GM23338 (cell line): ENCODE measurements at regions not wholly inside any gene's neighbourhood (a gene's known extent, or its start where the extent isn't known, plus 50 kb on each side); places are given as distances from the start of the nearest gene placed in this dataset.

Experiments
- ATAC-seq: fragments of 200-7000 bp; cut with Tn5 transposase; 3 replicates; pipeline ENCODE4 v1.9.1; 2020
- DNase-seq: peaks from one replicate; pipeline ENCODE4 v3.0.0-alpha.2; 2015; ENCODE audit warnings: low spot score
- H2AFZ ChIP-seq: fragments of 200-600 bp; sonication (generic); 2 replicates; pipeline ENCODE4 v1.8.0; 2016; ENCODE audit warnings: antibody characterized with exemption, mild to moderate bottlenecking, moderate library complexity
- H3F3A ChIP-seq: fragments of 200-600 bp; sonication (generic); replicated peaks from 2 replicates; pipeline ENCODE4 v1.8.0; 2017; ENCODE audit warnings: antibody characterized with exemption, mixed run types, low read depth
- H3K27ac ChIP-seq: fragments of 200-600 bp; sonication (generic); 2 replicates; pipeline ENCODE4 v1.6.1; 2016; ENCODE audit warnings: low read depth
- H3K27me3 ChIP-seq: fragments of 200-600 bp; sonication (generic); 2 replicates; pipeline ENCODE4 v1.8.0; 2016; ENCODE audit warnings: mild to moderate bottlenecking, mixed run types, moderate library complexity; ENCODE audit not compliant: insufficient read depth
- H3K36me3 ChIP-seq: fragments of 200-600 bp; sonication (generic); 2 replicates; pipeline ENCODE4 v1.8.0; 2016; ENCODE audit warnings: mild to moderate bottlenecking; ENCODE audit not compliant: insufficient read depth
- H3K4me1 ChIP-seq: fragments of 200-600 bp; sonication (generic); 2 replicates; pipeline ENCODE4 v1.8.0; 2016; ENCODE audit warnings: mild to moderate bottlenecking, moderate library complexity; ENCODE audit not compliant: insufficient read depth
- H3K4me2 ChIP-seq: fragments of 200-600 bp; sonication (generic); 2 replicates; pipeline ENCODE4 v1.7.1; 2017; ENCODE audit warnings: mixed run types
- H3K4me3 ChIP-seq: fragments of 200-600 bp; sonication (generic); 2 replicates; pipeline ENCODE4 v1.6.1; 2016; ENCODE audit warnings: mixed run types
- H3K79me2 ChIP-seq: fragments of 200-600 bp; sonication (generic); replicated peaks from 2 replicates; pipeline ENCODE4 v1.8.0; 2017; ENCODE audit warnings: mild to moderate bottlenecking; ENCODE audit not compliant: insufficient read depth
- H3K9me2 ChIP-seq: fragments of 200-600 bp; sonication (generic); 2 replicates; pipeline ENCODE4 v1.8.0; 2017; ENCODE audit not compliant: insufficient read depth
- H4K20me1 ChIP-seq: fragments of 200-600 bp; sonication (generic); replicated peaks from 2 replicates; pipeline ENCODE4 v1.8.0; 2017; ENCODE audit warnings: mild to moderate bottlenecking; ENCODE audit not compliant: insufficient read depth
- H3K27ac Mint-ChIP-seq: 2 replicates; pipeline ENCODE4 v1.8.0; 2020; ENCODE audit warnings: inconsistent platforms, mild to moderate bottlenecking, moderate library complexity, mixed read lengths
- H3K27me3 Mint-ChIP-seq: 3 replicates; pipeline ENCODE4 v1.8.0; 2022; ENCODE audit warnings: low read depth, mild to moderate bottlenecking, moderate library complexity, mixed read lengths, inconsistent platforms; ENCODE audit not compliant: insufficient read depth, poor library complexity
- H3K36me3 Mint-ChIP-seq: 3 replicates; pipeline ENCODE4 v1.8.0; 2021; ENCODE audit warnings: low read depth, mild to moderate bottlenecking, inconsistent platforms, moderate library complexity, mixed read lengths
- H3K4me1 Mint-ChIP-seq: 3 replicates; pipeline ENCODE4 v1.8.0; 2020; ENCODE audit warnings: mild to moderate bottlenecking, inconsistent platforms, mixed read lengths
- H3K4me3 Mint-ChIP-seq: 3 replicates; pipeline ENCODE4 v1.8.0; 2021; ENCODE audit warnings: moderate library complexity, mild to moderate bottlenecking, inconsistent platforms, mixed read lengths
- H3K9me3 Mint-ChIP-seq: 3 replicates; pipeline ENCODE4 v1.8.0; 2020; ENCODE audit warnings: moderate library complexity, mild to moderate bottlenecking, inconsistent platforms, mixed read lengths
- CREB1 ChIP-seq: fragments of 250-450 bp; sonication (Bioruptor Pico); IDR thresholded peaks from 2 replicates; pipeline ENCODE4 v1.5.0; 2020; ENCODE audit warnings: low read depth, mild to moderate bottlenecking, moderate library complexity
- CTCF ChIP-seq, 2 experiments: fragments of 200-600 bp in 1 of 2; sonication (generic) in 1 of 2; conservative IDR thresholded peaks; 2 replicates each; pipeline versions ENCODE4 v1.5.1 to v1.6.1; 2016 to 2017; ENCODE audit warnings: antibody characterized with exemption in 2 of 2, low read depth in 2 of 2, mild to moderate bottlenecking in 2 of 2, moderate library complexity in 1 of 2
- ETS1 ChIP-seq: IDR thresholded peaks from 2 replicates; pipeline ENCODE4 v1.6.1; 2016; ENCODE audit warnings: antibody characterized with exemption
- EZH2 ChIP-seq: fragments of 200-600 bp; sonication (generic); IDR thresholded peaks from one replicate; pipeline ENCODE4 v1.8.0; 2017; ENCODE audit warnings: antibody characterized with exemption, mild to moderate bottlenecking, low read depth; ENCODE audit not compliant: unreplicated experiment
- EZH2phosphoT487 ChIP-seq: fragments of 200-600 bp; sonication (generic); IDR thresholded peaks from one replicate; pipeline ENCODE4 v1.8.1; 2018; ENCODE audit warnings: antibody characterized with exemption; ENCODE audit not compliant: unreplicated experiment
- JUNB ChIP-seq: IDR thresholded peaks from one replicate; pipeline ENCODE4 v1.6.1; 2016; ENCODE audit warnings: antibody characterized with exemption; ENCODE audit not compliant: unreplicated experiment
- NANOG ChIP-seq: IDR thresholded peaks from 2 replicates; pipeline ENCODE4 v1.6.1; 2016; ENCODE audit warnings: antibody characterized with exemption, borderline replicate concordance
- POLR2AphosphoS5 ChIP-seq: IDR thresholded peaks from 2 replicates; pipeline ENCODE4 v1.6.1; 2016; ENCODE audit warnings: antibody characterized with exemption, low read depth
- STAT1 ChIP-seq: IDR thresholded peaks from one replicate; pipeline ENCODE4 v1.6.1; 2016; ENCODE audit warnings: antibody characterized with exemption; ENCODE audit not compliant: unreplicated experiment
- ZNF114 ChIP-seq: fragments of 250-450 bp; sonication (Bioruptor Pico); IDR thresholded peaks from 2 replicates; pipeline ENCODE4 v1.5.0; 2020; ENCODE audit warnings: mild to moderate bottlenecking, moderate library complexity
- ZNF331 ChIP-seq: fragments of 250-450 bp; sonication (Bioruptor Pico); IDR thresholded peaks from 2 replicates; pipeline ENCODE4 v1.5.0; 2020; ENCODE audit warnings: low read depth, mild to moderate bottlenecking, moderate library complexity
- ZNF462 ChIP-seq: fragments of 250-450 bp; sonication (Bioruptor Pico); IDR thresholded peaks from 2 replicates; pipeline ENCODE4 v1.5.0; 2020; ENCODE audit warnings: mild to moderate bottlenecking, moderate library complexity
- TF ChIP-seq, protein P1 (sequence below): IDR thresholded peaks from one replicate; pipeline ENCODE4 v1.6.1; 2018; ENCODE audit warnings: antibody characterized with exemption; ENCODE audit not compliant: unreplicated experiment

- no peaks in the 10 kb centered on the region for H3K36me3 ChIP-seq
- no peak overlapping the region for H3K4me3 ChIP-seq
- no peaks in the 10 kb centered on the region for H3K27me3 ChIP-seq
- no peaks in the 10 kb centered on the region for H3K79me2 ChIP-seq
- H4K20me1 ChIP-seq: no peaks in the 10 kb centered on the region
- no peaks in the 10 kb centered on the region for H3K9me2 ChIP-seq
- H3K27ac ChIP-seq: no peak overlapping the region
- ATAC-seq: no peak
- Mint-ChIP-seq H3K27ac (no peak overlapping the region), H3K4me3 (no peak overlapping the region), H3K27me3 (no peaks in the 10 kb centered on the region), H3K9me3 (no peaks in the 10 kb centered on the region), H3K36me3 (no peaks in the 10 kb centered on the region), H3K4me1 (peaks cover 8% of the 10 kb centered on the region; the same call in 2 of the 3 replicates)
- no peaks in the 10 kb centered on the region for H3K4me1 ChIP-seq
- H3F3A ChIP-seq: no peaks in the 10 kb centered on the region
- DNase-seq: no peak
- TF ChIP-seq POLR2AphosphoS5 (no peak), CREB1 (no peak), STAT1 (no peak), EZH2 (no peak), NANOG (no peak), CTCF (conservative IDR thresholded peaks at IDR 0.05; ENCODE audit: low read depth in 2 of 2) (no peak), ZNF114 (CRISPR knock-in tag) (no peak), JUNB (no peak), ZNF331 (no peak), ZNF462 (CRISPR knock-in tag) (no peak), ETS1 (no peak), EZH2phosphoT487 (no peak)
- TF ChIP-seq, protein P1, sequence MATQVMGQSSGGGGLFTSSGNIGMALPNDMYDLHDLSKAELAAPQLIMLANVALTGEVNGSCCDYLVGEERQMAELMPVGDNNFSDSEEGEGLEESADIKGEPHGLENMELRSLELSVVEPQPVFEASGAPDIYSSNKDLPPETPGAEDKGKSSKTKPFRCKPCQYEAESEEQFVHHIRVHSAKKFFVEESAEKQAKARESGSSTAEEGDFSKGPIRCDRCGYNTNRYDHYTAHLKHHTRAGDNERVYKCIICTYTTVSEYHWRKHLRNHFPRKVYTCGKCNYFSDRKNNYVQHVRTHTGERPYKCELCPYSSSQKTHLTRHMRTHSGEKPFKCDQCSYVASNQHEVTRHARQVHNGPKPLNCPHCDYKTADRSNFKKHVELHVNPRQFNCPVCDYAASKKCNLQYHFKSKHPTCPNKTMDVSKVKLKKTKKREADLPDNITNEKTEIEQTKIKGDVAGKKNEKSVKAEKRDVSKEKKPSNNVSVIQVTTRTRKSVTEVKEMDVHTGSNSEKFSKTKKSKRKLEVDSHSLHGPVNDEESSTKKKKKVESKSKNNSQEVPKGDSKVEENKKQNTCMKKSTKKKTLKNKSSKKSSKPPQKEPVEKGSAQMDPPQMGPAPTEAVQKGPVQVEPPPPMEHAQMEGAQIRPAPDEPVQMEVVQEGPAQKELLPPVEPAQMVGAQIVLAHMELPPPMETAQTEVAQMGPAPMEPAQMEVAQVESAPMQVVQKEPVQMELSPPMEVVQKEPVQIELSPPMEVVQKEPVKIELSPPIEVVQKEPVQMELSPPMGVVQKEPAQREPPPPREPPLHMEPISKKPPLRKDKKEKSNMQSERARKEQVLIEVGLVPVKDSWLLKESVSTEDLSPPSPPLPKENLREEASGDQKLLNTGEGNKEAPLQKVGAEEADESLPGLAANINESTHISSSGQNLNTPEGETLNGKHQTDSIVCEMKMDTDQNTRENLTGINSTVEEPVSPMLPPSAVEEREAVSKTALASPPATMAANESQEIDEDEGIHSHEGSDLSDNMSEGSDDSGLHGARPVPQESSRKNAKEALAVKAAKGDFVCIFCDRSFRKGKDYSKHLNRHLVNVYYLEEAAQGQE: no peak
- no peak overlapping the region for H2AFZ ChIP-seq
- no peak overlapping the region for H3K4me2 ChIP-seq
Observed at GRCh38 chr9:81250041-81250440, 439.3 kb downstream of the TLE1 start.
